ENCODE measurements at regions not wholly inside any gene's neighbourhood (a gene's known extent, or its start where the extent isn't known, plus 50 kb on each side); places are given as distances from the start of the nearest gene placed in this dataset.

DNA sequence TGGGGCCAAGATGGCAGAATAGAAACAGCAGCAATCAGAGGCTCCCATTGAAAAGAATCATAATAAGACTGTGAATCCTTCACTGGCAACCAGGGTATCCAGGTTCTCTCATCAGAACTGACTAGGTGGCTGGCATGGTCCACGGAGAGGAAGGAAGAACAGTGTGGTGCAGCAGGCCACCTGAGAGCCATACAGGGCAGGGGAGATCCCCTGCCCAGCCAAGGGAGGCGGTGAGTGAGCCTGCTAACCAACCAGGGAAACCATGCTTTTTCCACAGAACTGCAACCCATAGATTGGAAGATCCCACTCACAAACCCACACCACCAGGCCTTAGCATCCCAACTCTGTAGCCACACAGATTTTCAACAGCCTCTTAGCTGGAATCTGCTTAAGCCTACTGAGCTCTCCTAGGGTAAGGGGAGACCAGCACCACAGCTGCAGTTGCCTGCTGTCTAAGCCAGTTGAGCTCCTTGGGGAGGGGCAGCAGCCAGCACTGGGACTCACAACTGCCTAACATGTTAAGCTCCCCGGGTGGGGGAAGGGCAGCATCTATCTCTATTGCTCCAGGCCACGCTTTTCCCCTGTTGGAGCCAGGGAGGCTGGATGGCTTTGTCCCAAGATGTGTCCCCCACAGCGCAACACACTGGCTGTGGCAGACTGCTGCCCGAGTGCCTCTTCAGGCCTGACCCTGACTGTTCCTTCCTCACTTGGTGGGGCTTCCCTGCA lies 342.6 kb upstream of the CCDC196 start:
- TF ChIP-seq, protein P1, sequence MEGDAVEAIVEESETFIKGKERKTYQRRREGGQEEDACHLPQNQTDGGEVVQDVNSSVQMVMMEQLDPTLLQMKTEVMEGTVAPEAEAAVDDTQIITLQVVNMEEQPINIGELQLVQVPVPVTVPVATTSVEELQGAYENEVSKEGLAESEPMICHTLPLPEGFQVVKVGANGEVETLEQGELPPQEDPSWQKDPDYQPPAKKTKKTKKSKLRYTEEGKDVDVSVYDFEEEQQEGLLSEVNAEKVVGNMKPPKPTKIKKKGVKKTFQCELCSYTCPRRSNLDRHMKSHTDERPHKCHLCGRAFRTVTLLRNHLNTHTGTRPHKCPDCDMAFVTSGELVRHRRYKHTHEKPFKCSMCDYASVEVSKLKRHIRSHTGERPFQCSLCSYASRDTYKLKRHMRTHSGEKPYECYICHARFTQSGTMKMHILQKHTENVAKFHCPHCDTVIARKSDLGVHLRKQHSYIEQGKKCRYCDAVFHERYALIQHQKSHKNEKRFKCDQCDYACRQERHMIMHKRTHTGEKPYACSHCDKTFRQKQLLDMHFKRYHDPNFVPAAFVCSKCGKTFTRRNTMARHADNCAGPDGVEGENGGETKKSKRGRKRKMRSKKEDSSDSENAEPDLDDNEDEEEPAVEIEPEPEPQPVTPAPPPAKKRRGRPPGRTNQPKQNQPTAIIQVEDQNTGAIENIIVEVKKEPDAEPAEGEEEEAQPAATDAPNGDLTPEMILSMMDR (IDR thresholded peaks at IDR 0.05; ENCODE audit: low read depth, low read length) = no peak
- H3K4me3 ChIP-seq (ENCODE audit: low read depth, low read length) = no peak overlapping the region

DNA sequence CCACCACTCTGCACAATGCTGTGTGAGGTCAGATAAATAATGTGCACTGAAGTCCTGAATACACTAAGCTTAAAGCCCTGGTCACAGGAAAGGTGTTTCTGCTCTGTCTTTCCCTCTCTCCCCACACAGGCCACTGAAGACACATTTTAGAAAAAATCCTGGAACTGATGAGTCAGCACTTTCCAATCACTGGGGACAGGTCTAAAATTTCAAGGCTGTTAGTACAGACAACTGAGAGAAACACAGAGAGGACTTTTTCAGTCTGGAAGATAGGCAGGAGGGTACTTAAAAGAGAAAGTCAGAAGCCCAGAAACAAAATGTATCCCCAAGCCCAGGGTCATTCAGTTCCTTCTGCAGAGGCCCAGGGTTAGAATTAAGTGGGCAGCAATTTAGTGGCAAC lies 333.9 kb upstream of the CCDC196 start:
- TF ChIP-seq, protein P1 (IDR thresholded peaks at IDR 0.05; ENCODE audit: low read depth, low read length) = no peak
- no peak overlapping the region for H3K4me3 ChIP-seq (ENCODE audit: low read depth, low read length)

DNA sequence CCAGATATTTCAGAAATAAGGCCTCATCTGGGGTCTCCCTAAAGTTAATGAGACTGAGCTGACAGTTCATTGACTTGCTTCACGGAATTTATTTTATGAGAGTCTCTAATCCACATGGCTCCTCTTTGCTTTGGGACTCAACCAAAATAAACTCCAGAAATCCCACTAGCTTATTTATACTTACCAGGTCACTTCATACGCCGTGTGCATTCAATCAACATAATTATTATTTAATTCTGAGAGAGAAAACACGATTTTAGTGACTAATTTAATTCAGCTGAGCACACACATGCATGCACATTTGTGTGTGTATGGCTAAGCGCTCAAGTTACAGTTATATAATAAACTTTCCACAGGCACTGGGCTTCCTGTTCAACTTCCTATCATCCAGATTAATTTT lies 333.4 kb upstream of the CCDC196 start:
- TF ChIP-seq, protein P1 (IDR thresholded peaks at IDR 0.05; ENCODE audit: low read depth, low read length) = no peak
- no peak overlapping the region for H3K4me3 ChIP-seq (ENCODE audit: low read depth, low read length)

DNA sequence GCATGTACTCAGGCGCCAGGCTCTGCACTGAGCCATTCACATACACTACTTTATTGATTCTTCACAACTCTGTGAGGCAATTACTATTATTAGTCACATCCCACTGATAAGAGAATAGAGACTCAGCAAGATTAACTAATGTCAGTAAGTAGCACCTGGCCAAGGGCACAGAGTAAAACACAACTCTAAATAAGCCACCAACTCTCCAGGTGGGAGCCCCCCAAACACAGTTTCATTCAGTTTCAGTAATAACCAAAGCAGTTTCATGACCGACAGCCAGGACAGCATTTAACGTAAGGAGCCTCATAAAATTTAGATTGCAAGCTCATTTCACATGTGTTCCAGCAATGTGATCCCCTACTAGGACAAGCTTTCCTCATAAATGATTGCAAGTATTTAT lies 323.1 kb upstream of the CCDC196 start:
- TF ChIP-seq, protein P1 (IDR thresholded peaks at IDR 0.05; ENCODE audit: low read depth, low read length) = no peak
- no peak overlapping the region for H3K4me3 ChIP-seq (ENCODE audit: low read depth, low read length)

DNA sequence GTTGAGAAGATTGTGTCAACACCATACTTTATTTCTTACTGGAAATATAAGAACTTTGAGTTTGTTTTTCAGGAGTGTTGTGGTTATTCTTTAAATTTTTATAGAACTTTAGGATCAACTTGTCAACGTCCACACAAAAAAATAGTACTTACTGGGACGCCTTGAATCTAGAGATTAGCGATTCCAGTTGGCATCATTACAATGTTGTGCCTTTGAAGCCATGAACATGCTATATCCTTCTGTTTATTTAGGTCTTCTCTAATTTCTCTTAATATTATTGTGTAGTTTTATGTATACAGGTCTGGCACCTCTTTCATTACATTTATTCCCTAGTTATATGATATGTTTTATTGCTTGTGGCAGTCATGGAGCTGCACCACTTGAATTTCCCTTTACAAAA lies 320.8 kb upstream of the CCDC196 start:
- TF ChIP-seq, protein P1 (IDR thresholded peaks at IDR 0.05; ENCODE audit: low read depth, low read length) = no peak

DNA sequence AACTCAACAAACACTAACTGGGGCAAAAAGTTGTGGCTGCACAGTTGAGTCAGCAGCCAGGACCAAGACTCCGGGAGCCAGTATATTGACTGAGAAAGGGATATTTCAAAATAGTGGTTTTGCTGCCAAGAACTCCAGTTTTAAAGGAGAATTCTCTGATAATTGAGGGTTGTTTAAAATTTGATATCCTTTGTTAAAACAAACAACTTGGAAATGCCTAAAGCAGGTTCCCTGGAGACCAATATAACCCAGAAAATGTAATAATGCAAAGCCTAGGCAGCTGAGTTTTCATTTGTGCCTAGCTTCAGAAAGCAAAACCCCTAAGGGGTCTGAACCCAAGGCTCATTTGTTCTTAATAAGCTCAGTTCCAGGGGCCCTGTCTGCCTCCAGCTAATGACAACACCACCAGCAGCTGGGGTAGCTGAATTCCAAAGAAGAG lies 311.7 kb upstream of the CCDC196 start:
- no peak overlapping the region for H3K4me3 ChIP-seq (ENCODE audit: low read depth, low read length)
- TF ChIP-seq, protein P1 (IDR thresholded peaks at IDR 0.05; ENCODE audit: low read depth, low read length) = no peak

More for the DNA sequence above, 320.8 kb upstream of the CCDC196 start:
- H3K4me3 ChIP-seq (ENCODE audit: low read depth, low read length) = no peak overlapping the region

DNA sequence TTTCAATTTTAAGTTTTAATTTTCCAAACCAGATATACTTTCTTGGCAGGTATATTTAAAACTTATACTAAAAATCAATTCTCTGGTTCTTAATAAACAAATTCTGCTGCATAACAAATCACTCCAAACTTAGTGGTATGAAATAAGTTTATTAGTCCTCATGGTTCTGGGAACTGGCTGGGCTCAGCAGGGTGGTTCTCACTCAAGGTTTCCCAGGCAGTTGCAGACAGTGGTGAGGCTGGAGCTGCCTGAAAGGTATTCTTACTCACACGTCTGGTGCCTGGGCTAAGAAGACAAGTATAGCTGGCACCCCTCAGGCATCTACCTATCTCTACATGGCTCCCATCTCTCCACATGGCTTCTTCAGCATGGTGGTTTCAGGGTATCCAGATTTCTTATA lies 308.2 kb upstream of the CCDC196 start:
- H3K4me3 ChIP-seq (ENCODE audit: low read depth, low read length) = no peak overlapping the region
- TF ChIP-seq, protein P1 (IDR thresholded peaks at IDR 0.05; ENCODE audit: low read depth, low read length) = no peak
